NCI-H2107 treated with DMSO at 0.1 percent for 48 hours (cell line): ENCODE measurements at regions not wholly inside any gene's neighbourhood (a gene's known extent, or its start where the extent isn't known, plus 50 kb on each side); places are given as distances from the start of the nearest gene placed in this dataset.

ENCODE experiments used
- DNase-seq: peaks from one replicate; lab custom pipeline; 2025; ENCODE audit not compliant: unreplicated experiment; lab: John Stamatoyannopoulos, UW

DNA sequence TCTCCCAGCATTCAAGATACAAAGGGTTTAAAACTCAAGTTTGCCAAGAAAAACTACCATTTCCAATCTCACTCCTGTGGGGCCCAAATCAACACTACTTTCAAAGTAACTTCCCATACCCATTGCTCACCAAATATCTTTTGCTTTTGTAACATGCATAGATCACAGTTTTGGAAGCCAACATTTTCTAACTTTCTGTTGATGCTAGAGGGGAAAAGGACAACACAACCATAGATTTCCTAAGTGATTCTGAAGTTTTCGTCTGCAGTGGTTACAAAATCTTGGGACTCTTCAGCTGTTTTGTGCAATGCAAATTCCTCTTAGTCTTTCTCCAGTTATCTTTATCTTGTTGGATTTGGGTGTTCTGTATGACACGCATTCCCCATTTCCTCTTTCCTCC lies 94.1 kb upstream of the PAPPA start:
- DNase-seq: no peak

DNA sequence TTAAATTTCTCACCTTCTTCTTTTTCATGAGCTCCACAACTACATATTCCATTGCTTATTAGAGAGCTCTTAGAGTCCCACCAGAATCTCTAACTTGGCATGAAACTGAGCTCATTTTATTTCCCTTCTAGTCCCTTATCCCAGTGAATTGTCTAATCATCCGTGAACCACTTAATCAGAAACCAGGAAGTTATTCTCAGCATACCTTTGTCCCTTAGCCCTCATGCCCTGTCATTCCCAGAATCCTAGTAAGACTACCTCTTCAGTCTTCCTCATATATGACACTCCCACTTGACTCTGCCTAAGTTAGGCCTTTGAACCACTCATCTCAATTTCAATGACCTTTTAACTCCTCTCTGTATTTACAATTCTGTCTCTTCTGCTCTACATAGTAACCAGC lies 93.0 kb upstream of the PAPPA start:
- no peak for DNase-seq

DNA sequence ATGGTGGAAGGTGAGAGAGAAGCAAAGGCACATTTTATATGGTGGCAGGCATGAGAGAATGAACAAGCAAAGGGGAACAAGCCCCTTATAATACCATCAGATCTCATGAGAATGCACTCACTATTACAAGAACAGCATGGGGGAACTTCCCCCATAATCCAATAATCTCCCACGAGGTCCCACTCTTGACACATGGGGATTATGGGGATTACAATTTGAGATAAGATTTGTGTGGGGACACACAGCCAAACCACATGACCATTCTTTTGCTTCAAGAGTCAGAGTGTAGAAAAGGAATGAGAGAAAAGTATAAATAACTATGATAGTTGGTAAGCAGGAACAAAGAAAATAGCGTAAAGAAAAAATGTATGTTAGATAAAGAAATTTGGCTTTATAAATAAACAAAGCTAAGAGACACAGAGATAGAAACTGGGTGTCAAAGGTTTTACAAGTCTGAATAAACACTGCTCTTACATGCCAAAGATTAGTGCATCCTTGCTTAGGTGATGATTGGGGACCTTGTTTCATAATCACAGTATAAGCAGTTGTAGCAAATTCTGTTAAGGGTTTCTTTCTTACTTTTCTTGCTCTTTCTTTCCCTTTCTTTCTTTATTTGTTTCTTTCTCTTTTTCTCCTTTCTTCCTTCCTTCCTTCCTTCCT lies 91.9 kb upstream of the PAPPA start:
- no peak for DNase-seq

DNA sequence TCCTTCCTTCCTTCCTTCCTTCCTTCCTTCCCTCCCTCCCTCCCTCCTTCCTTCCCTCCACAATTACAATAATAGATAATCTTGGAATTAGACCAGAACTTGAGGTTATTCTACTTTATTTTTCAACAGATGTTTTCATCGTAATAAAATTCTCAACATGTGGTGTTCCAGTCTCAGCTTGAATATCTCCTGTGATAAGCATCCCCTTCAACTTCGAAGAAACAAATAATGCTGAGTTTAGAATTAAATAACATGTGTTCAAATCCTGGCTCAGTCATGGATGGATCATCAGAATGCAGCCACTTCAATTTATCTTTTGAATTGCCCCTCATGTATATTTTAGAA lies 91.4 kb upstream of the PAPPA start:
- no peak for DNase-seq

DNA sequence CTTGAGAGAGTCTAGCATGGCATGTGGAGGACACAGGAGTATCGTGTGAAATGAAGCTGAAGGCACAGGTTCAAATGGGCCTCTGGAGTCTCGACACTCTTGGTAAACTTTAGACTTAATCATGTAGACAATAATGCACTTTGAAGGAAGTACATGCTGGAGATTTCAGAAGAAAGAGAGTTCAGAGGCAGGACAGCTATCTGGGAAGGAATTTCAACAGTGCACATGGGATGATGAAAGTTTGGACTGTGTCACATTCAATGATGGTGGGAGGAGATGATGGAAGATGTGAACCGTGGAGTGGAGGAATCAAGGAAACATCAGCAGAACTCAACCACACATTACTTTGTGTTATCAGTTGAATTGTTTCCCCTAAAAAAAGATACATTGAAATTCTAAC lies 88.6 kb upstream of the PAPPA start:
- DNase-seq: no peak

DNA sequence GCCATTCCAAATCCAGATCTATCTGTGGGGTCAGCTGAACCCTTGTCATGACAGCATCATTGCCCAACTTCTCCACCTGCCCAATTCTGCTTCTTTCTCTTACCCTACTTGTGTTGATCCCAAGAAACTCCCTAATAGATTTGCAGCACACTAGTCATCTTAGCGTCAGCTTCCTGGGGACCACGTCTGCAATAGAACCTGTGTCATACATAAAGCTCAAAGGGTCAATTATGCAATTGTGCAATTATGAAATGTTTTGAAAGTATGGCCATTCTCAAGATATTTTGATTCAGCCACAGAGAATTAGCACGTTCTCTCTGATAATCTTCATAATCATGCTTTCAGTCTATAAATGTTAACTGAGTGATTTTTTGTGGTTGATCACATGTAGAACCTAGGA lies 87.4 kb upstream of the PAPPA start:
- no peak for DNase-seq

DNA sequence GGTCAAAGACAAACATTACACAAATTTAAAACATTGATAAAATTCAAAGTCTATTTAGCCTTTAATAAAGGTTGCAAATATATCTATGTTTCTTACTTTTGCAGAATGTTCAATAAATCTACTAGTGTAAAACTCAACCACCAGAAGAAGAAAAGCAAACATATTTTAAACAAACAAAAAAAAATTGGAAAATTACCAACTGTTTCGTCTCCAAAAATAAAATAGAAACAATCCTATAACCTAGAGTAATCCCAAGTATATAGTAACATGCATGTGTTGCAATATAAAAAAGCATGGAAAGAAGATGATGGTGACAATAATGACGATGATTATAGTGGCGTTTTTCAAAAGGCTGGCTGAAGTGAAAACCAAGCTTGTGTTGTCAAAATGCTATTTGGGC lies 86.0 kb upstream of the PAPPA start:
- no peak for DNase-seq

DNA sequence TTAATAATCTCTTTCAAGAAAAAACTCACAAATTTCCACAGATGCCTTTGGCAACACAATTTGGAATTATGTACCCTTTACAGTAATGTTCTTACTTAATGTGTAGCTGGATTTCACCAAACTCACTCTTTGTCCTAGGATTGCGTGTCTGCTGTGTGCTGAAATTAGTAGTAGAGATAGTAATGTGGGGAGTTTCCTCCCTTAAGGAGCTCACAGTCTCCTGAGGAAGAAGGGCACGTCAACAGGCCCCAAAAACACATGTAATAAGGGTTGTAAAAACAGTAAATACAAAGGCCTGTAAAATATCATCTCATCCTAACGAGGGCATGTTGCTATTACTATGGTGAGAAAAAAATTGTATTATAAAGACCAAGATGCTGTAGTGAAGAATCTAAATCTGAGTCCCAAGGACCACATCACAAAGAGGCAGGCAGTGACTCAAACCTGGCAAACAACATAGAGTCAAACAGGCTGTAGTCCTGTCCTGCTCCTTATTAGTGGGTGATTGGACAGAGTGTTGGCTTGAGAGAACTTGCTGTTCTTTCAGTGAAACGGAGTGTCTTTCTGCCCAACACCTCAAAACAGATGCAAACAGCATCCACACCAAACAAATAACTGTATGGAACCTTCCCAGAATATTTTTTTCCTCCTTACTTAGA lies 83.2 kb upstream of the PAPPA start:
- no peak for DNase-seq

DNA sequence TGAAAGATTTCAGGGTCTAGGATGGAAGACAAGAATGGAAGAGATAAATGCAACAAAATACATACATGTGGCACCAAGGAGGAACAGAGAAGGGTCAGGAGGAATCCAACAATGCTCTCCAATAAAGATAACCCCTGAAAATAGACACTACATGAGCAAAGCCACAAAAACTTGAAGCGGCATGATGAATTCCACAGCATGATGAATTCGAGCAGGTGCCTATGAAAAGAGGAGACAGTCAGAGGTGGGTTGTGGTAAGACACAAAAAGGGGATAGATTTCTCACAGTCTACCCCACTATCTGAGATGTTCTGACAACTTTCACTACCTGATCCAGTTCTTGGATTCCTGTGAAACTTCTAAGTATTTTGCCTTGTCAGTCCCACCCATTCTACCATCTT lies 81.5 kb upstream of the PAPPA start:
- DNase-seq: no peak

DNA sequence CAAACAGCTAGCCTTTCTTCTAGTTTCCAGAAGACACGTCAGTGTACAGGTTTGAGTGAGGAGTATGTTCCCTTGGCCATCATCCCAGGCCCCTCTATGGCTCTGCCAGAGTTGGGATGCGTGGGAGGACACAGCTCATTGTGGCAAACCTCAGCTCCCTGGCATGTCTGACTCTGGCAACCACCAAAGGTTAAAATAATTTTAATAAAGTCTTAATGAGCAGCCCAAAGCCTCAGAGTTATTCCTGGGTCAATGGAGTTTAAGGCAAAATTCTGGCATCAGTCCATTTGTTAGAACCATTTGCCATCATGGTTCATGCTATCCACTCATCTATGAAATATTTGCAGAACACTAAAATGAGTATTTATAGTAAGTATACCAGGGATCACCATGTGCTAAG lies 79.8 kb upstream of the PAPPA start:
- no peak for DNase-seq

DNA sequence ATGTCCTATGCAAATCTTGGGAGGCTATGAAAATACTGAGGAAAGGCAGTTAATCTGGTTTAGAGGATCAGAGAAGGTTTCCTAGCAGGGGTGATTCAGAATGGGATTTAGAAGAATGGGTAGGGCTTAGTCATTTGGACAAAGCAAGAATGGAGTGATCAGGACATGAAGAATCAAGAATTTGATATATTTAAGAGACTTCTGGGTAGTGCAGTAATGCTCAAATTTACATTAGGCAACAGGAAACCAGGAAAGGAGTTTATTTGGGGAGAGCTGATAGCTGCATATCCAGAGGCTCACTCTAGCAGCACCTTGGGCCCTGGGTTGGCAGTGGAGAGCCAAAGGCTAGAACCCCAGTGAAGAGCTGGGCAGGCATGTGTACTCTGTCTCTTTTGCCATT lies 78.9 kb upstream of the PAPPA start:
- DNase-seq: no peak

DNA sequence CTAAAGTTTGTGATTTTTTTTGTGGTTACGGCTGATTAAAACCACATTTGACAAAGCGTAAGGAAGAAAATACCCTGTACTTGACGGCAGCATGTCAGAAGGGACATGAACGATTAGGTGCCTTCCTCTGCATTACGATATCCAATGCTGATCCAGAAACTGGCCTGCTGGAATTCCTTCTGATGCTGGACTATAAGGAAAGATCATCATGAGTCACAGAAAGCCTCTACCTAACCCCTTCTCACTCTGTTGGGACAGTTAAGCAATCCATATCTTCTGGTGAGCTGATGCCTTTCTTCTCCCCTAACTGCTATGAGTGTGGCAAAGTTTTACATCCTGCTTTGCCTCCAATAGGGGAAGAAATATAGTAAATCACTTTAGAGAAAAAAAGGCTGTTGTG lies 78.4 kb upstream of the PAPPA start:
- no peak for DNase-seq

DNA sequence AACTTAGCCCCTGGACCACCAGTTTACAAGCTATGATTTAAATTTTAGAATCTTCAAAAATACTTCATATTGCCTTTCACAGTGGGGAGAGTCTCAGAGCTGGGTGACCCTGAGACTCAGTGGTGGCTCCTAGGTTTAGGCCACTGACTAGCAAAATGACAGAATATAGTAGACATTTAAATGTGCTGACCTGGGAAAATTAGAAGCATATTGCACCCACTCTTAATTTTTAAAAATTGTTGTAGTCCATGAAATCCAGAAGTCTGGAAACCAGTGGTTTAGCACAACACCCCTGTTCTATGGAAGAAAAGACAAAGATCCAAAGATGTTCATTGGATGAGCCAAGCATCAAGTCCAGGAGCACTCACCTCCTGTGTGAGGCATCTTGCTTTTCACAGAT lies 75.0 kb upstream of the PAPPA start:
- DNase-seq: no peak

DNA sequence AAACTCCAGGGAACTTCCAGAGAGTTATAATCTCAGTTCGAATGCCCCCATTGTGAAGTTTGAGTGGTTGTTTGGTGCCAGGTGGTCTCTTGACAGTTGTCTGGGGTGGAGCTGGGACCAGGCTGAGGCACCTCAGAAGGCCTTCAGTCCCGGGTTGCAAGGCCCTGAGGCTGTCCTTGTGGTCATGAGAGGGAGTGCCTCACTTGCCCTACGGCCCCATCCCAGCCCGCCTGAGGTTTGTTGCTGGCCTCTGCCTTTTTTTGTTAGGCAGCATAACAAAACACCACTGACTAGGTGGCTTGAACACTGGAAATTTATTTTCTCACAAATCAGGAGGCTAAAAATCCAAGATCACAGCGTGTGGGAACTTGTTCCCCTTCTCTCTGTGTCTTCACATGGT lies 73.0 kb upstream of the PAPPA start:
- no peak for DNase-seq

DNA sequence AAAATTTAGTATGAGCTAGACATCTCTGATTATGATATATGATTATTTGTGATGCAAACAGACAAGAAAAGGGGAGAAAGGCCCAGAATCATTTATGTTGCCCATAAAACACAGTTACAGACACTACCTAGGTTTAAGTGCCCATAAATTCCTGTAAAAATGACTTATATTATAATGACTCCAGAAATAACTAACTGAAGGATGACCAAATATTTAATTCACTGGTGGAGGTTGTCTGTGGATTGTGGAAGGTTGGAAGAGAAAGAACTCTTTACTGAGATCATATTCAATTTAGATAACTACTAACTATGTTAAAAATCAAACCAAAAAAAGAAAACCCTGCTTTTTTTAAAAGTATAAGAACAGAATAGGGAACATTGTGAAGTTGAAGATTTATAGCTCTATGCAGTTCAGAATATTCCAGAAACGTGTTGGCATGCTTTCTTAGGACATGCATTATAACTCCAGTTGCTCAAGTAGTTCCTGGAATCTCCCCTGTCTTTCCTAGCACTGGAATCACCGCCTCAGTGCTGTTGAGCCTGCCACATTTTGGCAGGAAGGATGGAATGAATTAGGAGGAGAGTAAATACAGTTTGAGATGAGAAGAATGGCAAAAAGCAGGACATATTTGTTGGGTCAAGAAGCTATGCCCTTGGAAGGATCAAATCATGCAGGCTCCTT lies 72.0 kb upstream of the PAPPA start:
- no peak for DNase-seq

DNA sequence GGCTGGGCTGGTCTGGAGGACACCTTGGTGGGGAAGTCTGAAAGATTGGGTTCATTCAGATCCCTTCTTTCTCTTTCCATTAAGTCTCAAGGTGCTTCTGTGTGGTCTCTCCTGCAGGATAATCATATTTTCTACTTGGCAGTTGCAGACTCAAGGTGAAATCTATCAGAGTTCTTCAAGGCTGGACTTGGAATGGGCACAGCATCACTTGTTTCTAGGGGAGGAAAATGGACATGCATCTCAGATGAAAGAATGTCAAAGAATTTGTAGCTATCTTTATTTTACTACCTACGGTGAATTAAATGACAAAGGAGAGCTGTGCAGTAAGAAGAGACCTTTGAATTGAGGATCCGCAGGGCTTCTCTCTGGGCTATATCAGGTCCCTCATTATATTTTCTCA lies 69.8 kb upstream of the PAPPA start:
- DNase-seq: no peak

DNA sequence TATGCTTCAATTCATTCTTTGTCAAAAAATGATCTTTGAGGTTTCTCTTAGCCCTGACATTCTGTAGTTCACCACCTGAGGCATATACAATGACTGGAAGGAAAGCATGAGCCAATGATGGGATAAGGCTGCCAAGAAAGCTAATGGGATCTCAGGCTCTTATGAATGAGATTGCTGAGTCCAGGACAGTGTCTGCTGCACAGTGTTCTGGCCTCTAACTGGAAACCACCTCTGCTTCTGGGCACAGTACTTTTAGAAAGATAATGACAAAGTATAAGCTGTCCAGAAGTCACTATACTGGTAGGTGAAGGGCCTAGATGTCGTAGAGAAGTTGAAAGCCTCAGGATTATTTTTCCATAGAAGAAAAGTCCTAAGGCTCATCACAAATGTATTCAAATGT lies 69.1 kb upstream of the PAPPA start:
- no peak for DNase-seq

DNA sequence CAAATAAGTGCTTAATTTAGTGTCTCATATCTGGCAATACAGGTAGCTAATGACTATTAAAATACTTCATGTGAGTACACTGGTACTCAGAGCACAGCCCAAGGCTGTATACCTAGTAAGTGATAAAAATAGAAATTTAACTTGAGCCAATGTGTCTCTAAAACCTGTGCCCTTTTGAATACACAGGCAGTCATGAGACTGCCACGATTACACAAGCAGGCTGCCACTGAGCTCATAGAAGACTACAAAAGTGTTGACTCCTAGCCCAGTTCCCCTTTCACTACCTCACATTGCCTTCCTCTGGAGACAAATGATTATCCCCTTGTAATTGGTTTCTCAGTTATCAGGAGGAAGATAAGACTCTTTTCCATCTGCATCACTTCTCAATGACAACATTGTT lies 66.3 kb upstream of the PAPPA start:
- DNase-seq: no peak

DNA sequence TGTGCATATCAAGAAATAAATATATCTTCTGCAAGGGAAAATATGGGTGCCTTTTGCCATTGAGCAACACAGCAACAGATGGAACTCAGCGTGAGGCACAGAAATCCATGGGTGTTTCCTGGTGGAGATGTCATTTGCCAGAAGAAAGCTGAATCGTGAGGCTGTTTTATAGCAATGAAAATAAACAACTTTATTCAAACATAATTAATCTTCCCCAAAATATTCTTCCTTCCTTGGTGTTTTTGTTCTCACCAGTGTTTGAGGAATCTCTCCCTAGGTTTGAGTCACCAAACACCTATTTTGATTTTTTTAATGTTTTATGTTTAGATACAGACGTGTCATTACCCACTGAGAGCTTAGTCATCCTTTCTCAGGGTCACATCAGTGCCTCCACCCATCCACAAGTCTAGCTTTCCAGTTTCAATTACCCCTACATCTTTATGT lies 65.8 kb upstream of the PAPPA start:
- no peak for DNase-seq

DNA sequence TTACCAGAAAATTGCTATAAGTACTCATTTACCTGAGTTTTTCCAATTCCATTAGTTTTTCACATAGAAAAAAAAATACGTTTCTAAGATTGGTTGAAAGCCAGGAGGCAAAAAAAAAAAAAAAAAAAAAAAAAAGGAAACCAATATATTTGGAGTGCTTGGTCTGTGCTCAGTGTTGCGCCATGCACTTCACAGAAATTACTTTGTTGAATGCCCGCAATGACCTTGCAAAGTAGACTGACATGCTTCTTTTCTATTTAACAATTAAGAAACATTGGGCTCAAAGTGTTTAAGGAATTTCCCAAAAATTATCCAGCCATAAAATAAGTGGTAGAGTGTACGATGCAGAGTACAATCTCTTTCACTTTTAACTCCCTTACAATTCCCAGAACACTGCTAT lies 65.2 kb upstream of the PAPPA start:
- DNase-seq: no peak

DNA sequence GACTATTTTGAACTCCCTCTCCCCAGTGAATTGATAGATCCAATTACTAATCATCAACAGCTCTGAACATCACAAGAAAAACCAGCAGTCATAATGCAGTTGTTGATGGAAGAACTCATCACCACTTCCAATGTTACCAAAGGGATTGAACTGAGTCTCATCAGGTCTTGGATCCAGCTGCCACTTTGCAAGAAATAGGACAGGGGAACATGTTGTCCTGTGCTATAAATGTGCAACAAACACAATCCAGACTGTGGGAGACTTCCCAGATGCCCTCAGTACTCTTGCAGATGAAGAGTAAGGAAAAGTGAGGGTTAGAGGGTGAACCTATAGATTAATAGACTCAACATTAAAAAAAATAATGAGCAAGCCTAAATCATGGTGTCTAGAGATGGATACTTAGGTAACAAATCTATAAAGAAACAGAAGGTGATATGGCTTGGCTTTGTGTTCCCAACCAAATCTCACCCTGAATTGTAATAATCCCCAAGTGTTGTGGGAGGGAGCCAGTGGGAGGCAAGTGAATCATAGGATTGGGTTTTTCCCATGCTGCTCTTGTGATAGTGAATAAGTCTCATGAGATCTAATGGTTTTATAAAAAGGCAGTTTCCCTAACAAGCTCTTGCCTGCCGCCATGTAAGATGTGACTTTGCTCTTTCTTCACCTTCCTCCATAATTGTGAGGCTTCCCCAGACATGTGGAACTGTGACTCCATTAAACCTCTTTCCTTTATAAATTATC lies 63.4 kb upstream of the PAPPA start:
- no peak for DNase-seq

DNA sequence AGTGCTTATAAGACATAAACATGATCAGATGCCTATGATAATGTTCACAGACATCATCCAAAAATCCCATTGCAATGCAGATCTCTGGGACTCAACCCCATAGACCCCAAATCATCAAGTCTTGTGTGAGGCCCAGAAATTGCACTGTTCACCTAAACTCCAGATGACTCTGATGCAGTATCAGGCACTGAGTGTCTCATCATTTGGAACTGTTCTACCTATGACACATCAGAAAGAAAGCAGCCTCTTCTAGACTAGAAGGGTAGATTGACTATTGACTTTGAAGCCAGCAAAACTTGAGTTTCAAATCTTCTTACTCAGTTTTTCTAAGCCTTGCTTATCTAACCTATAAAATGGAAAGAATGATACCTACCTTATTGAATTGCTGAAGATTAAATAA lies 58.7 kb upstream of the PAPPA start:
- DNase-seq: no peak
